Activated CD8-positive, alpha-beta memory T cell treated with anti-CD3 and anti-CD28 coated beads, Interleukin-2, amount 50 U/mL, for 1 hour (primary cell): ENCODE measurements at regions not wholly inside any gene's neighbourhood (a gene's known extent, or its start where the extent isn't known, plus 50 kb on each side); places are given as distances from the start of the nearest gene placed in this dataset.
"Not testable (repeated sequence)": the region's sequence is repeated elsewhere in the genome, so short reads cannot be mapped to it uniquely, and the experiment has no call there.

Experiments used
- DNase-seq: peaks from one replicate; pipeline ENCODE4 v3.0.0-alpha.2; 2020; ENCODE audit errors: extremely low read depth

DNA sequence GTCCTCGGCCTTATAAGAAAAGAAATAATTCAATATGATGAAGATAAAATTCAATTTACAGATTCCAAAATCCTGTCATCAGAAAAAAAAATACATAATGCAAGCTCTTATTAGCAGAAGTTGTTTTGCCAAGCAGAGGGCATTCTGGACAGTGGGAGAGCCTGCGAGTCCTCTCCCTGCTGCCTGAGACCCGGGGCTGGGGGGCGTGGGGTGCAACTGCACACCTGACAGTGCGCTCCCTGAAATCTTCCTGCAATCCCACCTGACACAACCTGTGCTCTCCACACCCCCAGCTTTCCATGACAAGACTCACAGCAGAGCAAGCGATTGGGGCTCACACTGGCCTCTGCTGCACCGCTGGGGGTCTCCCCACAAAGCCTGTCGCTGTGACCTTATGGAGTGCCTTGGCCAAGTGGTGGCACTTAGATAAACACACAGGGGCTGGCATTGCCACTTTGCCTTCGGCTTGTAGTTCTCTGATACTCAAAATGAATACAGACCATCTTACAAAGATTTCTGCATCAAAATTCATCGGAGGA lies 130.3 kb upstream of the PDE10A start:
- DNase-seq, result no peak

DNA sequence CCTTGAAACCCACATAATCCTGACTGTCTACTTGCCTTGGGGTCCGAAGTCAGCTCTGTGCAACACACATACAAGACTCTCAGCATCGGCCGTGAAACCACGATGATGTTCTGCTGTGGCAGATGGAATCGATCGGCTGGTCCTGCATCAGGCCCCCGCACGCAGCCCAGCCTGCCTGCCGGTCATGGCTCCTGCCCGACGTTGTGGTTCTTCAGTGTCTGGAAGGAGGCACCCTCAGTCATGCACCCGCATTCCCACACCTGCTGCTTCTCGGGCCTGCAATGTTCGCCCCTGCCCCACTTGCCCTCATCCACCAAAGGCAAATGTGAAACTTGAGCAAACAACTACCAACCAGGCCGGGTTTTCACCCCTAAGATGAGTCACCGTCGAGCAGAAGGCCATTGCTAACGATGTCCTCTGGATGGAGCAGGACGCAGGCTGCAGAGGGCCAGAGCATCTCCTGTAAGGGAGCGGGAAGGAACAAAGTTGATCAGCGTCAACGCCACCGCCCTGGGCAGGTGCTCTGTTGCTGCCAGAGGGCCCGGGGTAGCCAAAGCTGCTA lies 128.9 kb upstream of the PDE10A start:
- no peak for DNase-seq

- no peak for DNase-seq
Measured at GRCh38 chr6:165791306-165791705, 128.3 kb upstream of the PDE10A start.

- DNase-seq, result no peak
Measured at GRCh38 chr6:165782812-165783211, 119.8 kb upstream of the PDE10A start.

DNA sequence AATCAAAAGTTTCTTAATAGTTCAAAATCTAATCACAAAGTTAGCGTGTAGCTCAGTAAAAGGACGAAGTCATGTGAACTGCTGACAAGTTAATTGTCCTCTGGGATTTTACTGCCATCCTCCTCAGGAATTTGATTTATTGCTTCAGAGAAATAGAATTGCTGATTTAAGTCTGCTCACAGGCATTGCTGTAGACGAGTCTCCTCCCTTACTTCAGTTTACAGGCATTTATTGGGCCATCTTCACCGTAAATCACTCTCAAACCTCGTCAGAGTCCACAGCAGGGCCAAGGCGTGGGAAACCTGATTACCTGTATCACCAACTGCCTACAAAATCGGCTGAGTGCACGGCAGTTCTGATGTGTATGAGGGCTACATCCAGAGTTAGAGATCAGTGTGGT lies 119.1 kb upstream of the PDE10A start:
- no peak for DNase-seq

GRCh38 chr6:165777680-165778079 lies 114.6 kb upstream of the PDE10A start:
- DNase-seq, result no peak

DNA sequence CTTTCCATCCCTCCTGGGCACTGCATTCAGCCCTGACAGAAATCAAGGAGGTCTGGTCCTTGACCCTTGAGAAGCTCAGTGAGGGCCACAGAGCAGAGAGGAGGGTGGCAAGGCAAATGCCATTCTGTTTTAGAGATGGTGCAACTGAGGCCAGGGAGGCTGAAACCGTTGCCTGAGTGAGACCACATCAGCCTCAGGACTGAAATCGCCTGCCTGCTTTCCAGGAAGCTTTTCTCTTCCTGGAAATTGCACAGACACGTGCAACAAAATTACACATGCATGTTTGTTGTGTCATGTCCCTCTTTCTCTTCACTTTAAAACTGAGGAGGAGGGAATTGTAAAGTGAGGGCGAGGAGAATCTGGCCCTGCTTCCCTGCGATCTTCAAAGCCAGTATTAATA lies 113.7 kb upstream of the PDE10A start:
- no peak for DNase-seq

DNA sequence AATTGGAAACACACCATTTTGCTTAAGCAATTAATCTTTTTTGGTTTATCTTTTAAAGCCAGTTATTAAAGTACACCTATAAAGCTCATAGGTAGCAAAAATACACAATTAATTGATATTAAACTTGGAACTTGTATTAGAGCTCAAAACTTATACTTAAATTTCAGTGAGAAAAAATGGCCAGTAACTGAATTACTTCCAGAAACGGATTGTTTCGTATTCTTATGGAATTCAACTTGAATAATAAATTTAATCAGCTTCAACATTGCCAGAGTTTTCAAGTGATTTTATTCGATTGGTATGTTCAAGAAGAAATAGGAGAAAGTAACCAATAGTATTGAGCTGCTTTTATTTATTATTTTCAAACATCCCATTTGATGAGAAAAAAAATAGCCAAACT lies 112.7 kb upstream of the PDE10A start:
- DNase-seq, result no peak

- DNase-seq, result no peak
Measured at GRCh38 chr6:165774903-165775601, 112.0 kb upstream of the PDE10A start.

GRCh38 chr6:165770397-165771082 lies 107.5 kb upstream of the PDE10A start:
- no peak for DNase-seq

- DNase-seq, result no peak
Measured at GRCh38 chr6:165769884-165770283, 106.8 kb upstream of the PDE10A start.

DNA sequence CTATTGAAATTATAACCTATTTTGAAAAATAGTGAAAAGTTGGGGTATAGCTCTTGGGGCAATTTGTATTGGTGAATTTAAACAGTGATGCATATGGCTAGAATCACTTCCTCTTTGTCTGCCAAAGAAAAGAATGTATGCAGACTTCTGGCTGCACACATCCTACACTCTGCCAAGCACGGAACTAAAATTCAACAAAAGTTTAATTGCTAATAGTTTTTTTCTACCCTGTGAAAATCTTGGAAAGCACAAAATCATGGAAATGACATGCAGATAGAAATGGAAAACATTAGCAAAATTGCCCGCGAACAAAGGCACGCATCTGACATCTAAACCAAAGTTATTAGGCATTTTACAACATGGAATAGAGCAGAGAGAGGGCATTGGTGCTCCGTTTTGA lies 106.4 kb upstream of the PDE10A start:
- DNase-seq, result no peak

DNA sequence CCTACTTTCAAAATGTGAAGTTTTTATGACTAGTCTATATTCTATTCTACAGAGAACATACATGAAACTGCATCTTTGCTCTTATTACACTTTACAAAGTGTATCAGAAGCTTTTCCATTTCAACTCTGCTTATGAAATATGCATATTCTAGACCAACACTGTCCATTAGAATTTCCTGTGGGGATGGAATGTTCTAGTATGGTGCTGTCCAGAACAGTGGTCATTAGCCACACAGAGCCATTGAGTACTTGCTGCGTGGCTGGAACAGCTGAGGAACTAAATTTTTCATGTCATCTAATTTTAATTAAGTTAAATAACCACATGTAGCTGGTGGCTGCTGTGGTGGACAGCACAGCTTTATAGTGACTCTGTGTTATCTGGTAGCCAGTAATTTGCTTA lies 105.9 kb upstream of the PDE10A start:
- no peak for DNase-seq

GRCh38 chr6:165767228-165767627 lies 104.2 kb upstream of the PDE10A start:
- no peak for DNase-seq

- DNase-seq, result no peak
Measured at GRCh38 chr6:165766457-165766856, 103.4 kb upstream of the PDE10A start.

DNA sequence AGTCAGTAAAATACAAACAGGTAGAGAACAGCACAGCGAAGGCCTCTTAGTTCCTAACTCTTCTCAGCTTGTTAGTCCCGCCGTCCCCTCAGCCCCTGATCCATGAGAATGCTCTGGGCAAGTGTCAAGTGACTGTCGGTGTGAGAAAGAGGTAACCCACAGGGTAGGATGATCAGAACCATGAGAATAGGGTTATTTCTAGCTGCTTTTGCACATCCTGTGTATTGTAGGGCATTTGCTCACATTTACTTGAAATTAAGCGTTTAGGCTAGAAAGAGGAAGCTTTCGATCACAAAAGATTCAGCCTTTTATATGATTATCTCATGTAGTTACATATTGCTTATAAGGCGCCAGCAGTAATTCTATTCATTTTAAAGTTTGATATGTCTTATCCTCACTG lies 103.0 kb upstream of the PDE10A start:
- DNase-seq, result no peak

- not testable (repeated sequence) for DNase-seq
Measured at GRCh38 chr6:165765256-165765655, 102.2 kb upstream of the PDE10A start.

GRCh38 chr6:165762876-165763275 lies 99.8 kb upstream of the PDE10A start:
- no peak for DNase-seq

DNA sequence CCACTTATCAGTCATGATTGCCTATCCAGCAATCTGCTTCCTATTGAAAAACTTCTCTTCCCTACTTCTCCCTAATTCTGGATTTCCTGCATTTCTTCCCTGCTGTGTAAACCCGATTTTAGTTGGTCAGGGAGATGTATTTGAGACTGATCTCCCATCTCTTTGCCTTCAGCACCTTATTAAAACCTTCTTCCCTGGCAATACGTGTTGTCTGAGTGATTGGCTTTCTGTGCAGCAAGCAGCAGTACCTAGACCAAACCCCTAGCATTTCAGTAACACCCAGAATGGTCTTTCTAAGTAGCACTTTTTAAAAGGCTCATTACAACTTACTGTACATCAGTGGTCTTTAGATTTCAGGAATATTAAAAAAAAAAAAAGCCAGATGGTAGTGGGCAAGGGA lies 99.1 kb upstream of the PDE10A start:
- no peak for DNase-seq

GRCh38 chr6:165760803-165761185 lies 97.8 kb upstream of the PDE10A start:
- DNase-seq, result no peak

DNA sequence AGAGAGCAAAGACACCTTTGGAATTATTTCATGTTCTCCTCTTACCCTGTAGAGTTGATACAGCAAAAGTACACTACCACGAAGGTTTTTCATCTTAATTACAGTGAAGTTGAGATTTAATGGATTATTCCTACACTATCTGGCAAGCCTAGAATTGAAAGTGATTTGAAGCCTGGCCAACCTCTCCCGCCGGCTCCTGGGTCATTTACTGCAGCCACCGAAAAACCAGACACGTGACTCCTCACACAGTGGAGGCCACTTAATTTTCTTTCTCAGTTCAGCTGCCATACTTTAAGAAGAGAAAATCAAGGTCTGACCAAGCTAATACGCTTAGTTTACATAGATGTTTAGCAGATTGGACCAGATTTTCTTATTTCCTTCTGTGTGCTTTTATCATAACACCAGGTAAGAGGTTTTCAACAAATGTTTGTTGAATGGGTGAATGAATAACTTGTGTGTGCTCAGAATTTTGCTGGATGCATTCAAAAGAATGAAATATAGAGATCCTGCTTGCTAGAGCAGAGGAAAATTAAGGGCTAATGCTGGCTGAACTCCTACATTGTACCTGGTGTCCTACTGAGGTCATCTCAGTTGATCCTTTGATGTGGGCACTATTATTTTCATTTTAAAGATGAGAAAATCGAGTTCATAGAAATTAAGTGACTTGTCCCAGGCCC lies 97.2 kb upstream of the PDE10A start:
- no peak for DNase-seq

DNA sequence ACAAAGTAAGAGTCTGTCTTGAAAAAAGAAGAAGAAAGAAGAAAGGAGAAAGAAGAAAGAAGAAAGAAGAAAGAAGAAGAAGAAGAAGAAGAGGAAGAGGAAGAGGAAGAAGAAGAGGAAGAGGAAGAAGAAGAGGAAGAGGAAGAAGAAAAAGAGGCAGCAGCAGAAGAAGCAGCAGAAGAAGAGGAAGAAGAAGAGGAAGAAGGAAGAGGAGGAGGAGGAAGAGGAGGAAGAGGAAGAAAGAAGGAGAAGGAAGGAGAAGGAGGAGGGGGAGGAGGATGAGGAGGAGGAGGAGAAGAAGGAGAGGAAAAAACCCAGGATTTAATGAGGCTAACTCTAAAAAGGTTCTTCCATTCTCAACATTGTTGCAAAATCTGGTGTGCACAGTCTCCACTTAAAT lies 95.4 kb upstream of the PDE10A start:
- no peak for DNase-seq

DNA sequence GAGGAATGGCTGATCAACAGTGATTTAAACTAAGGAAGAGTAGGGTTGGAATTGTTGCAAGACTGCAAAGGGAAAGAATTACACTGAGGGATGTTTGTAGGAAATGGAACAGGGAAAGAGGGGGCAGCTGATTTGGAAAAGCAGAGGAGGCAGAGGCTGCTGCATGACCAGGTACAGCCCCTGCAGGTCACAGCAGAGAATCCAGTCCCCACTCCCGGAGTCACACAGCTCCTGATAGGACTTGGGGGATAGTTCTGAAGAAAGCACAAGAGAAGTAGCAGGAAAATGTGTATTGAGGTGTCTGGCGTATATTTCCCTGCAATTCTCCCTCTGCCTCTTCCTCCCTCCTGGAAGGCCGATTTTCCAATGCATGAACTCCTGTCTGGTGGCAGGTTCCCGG lies 92.5 kb upstream of the PDE10A start:
- no peak for DNase-seq
